SK-N-SH treated with all-trans-retinoic acid at 6 μM for 48 hours (cell line): ENCODE measurements at regions not wholly inside any gene's neighbourhood (a gene's known extent, or its start where the extent isn't known, plus 50 kb on each side); places are given as distances from the start of the nearest gene placed in this dataset.

Experiments
- ATAC-seq: fragments of 200-7000 bp; cut with Tn5 transposase; 3 replicates; pipeline ENCODE4 v1.9.1; 2020; ENCODE audit warnings: mild to moderate bottlenecking, moderate library complexity
- BACH2 ChIP-seq: fragments of 250-450 bp; sonication (Bioruptor Pico); IDR thresholded peaks from 2 replicates; pipeline ENCODE4 v1.9.0; 2021; ENCODE audit warnings: mild to moderate bottlenecking, borderline replicate concordance
- CREB5 ChIP-seq: fragments of 250-450 bp; sonication (Bioruptor Pico); IDR thresholded peaks from 2 replicates; pipeline ENCODE4 v1.5.1; 2020; ENCODE audit warnings: low read depth, mild to moderate bottlenecking, moderate library complexity
- CSDC2 ChIP-seq: fragments of 250-450 bp; sonication (Bioruptor Pico); IDR thresholded peaks from 2 replicates; pipeline ENCODE4 v1.5.0; 2020; ENCODE audit warnings: mild to moderate bottlenecking, moderate library complexity
- CSRNP3 ChIP-seq: fragments of 250-450 bp; sonication (Bioruptor Pico); IDR thresholded peaks from 2 replicates; pipeline ENCODE4 v1.5.1; 2021; ENCODE audit warnings: mild to moderate bottlenecking, moderate library complexity
- ESRRG ChIP-seq: fragments of 250-450 bp; sonication (Bioruptor Pico); IDR thresholded peaks from 2 replicates; pipeline ENCODE4 v1.6.1; 2021; ENCODE audit warnings: mild to moderate bottlenecking
- GLIS3 ChIP-seq: fragments of 250-450 bp; sonication (Bioruptor Pico); IDR thresholded peaks from 2 replicates; pipeline ENCODE4 v1.5.0; 2020; ENCODE audit warnings: mild to moderate bottlenecking, moderate library complexity
- OSR1 ChIP-seq: fragments of 250-450 bp; sonication (Bioruptor Pico); IDR thresholded peaks from 2 replicates; pipeline ENCODE4 v1.8.0; 2022; ENCODE audit warnings: moderate library complexity, mild to moderate bottlenecking, inconsistent platforms
- PATZ1 ChIP-seq: fragments of 250-450 bp; sonication (Bioruptor Pico); IDR thresholded peaks from 2 replicates; pipeline ENCODE4 v1.8.0; 2020; ENCODE audit warnings: mild to moderate bottlenecking, moderate library complexity, borderline replicate concordance
- POU6F1 ChIP-seq: fragments of 250-450 bp; sonication (Bioruptor Pico); IDR thresholded peaks from 2 replicates; pipeline ENCODE4 v1.8.0; 2021; ENCODE audit warnings: low read depth, mild to moderate bottlenecking, moderate library complexity, borderline replicate concordance
- PPARA ChIP-seq: fragments of 250-450 bp; sonication (Bioruptor Pico); IDR thresholded peaks from 2 replicates; pipeline ENCODE4 v1.5.0; 2020; ENCODE audit warnings: mild to moderate bottlenecking, borderline replicate concordance
- RARB ChIP-seq: fragments of 250-450 bp; sonication (Bioruptor Pico); IDR thresholded peaks from 2 replicates; pipeline ENCODE4 v1.8.0; 2021; ENCODE audit warnings: mild to moderate bottlenecking, moderate library complexity
- SNAI2 ChIP-seq: fragments of 250-450 bp; sonication (Bioruptor Pico); IDR thresholded peaks from 2 replicates; pipeline ENCODE4 v1.5.0; 2020; ENCODE audit warnings: mild to moderate bottlenecking, moderate library complexity
- TCF4 ChIP-seq: fragments of 250-450 bp; sonication (Bioruptor Pico); IDR thresholded peaks from 2 replicates; pipeline ENCODE4 v1.8.0; 2021; ENCODE audit warnings: mild to moderate bottlenecking, moderate library complexity, borderline replicate concordance
- TOX ChIP-seq: fragments of 250-450 bp; sonication (Bioruptor Pico); IDR thresholded peaks from 2 replicates; pipeline ENCODE4 v1.8.0; 2021; ENCODE audit warnings: mild to moderate bottlenecking, moderate library complexity, borderline replicate concordance
- TSHZ2 ChIP-seq: fragments of 250-450 bp; sonication (Bioruptor Pico); IDR thresholded peaks from 2 replicates; pipeline ENCODE4 v1.5.0; 2020; ENCODE audit warnings: mild to moderate bottlenecking, moderate library complexity
- ZC3H10 ChIP-seq: fragments of 250-450 bp; sonication (Bioruptor Pico); IDR thresholded peaks from 2 replicates; pipeline ENCODE4 v1.5.1; 2021; ENCODE audit warnings: mild to moderate bottlenecking, moderate library complexity
- ZFP3 ChIP-seq: fragments of 250-450 bp; sonication (Bioruptor Pico); IDR thresholded peaks from 2 replicates; pipeline ENCODE4 v1.5.0; 2020; ENCODE audit warnings: mild to moderate bottlenecking, moderate library complexity
- ZFP30 ChIP-seq: fragments of 450-650 bp; formaldehyde crosslinking; IDR thresholded peaks from 2 replicates; pipeline ENCODE4 v1.5.0; 2022; ENCODE audit warnings: mild to moderate bottlenecking, moderate library complexity
- ZNF565 ChIP-seq: fragments of 450-650 bp; formaldehyde crosslinking; conservative IDR thresholded peaks from 2 replicates; pipeline ENCODE4 v1.5.0; 2020; ENCODE audit warnings: low read depth, mild to moderate bottlenecking, moderate library complexity
- ZNF70 ChIP-seq: fragments of 450-650 bp; formaldehyde crosslinking; IDR thresholded peaks from 2 replicates; pipeline ENCODE4 v1.5.0; 2020; ENCODE audit warnings: mild to moderate bottlenecking, moderate library complexity
- ZNF8 ChIP-seq: fragments of 450-650 bp; formaldehyde crosslinking; IDR thresholded peaks from 2 replicates; pipeline ENCODE4 v1.5.0; 2020; ENCODE audit warnings: mild to moderate bottlenecking, moderate library complexity

GRCh38 chr4:159649237-159649636, 546.4 kb downstream of the RAPGEF2 start:
- no peak for ATAC-seq

GRCh38 chr4:159652871-159653270, 550.0 kb downstream of the RAPGEF2 start:
- no peak for ATAC-seq
- TF ChIP-seq ZFP30 (no peak), ZNF565 (no peak), ZC3H10 (CRISPR knock-in tag) (no peak), ZFP3 (CRISPR knock-in tag) (no peak), ZNF8 (CRISPR knock-in tag) (no peak), POU6F1 (CRISPR knock-in tag) (no peak), CSDC2 (CRISPR knock-in tag) (no peak), RARB (CRISPR knock-in tag) (no peak), GLIS3 (CRISPR knock-in tag) (no peak), ZNF70 (CRISPR knock-in tag) (no peak), SNAI2 (CRISPR knock-in tag) (no peak), OSR1 (CRISPR knock-in tag) (no peak), TOX (no peak), CSRNP3 (CRISPR knock-in tag) (no peak), PATZ1 (no peak), TSHZ2 (CRISPR knock-in tag) (no peak), PPARA (CRISPR knock-in tag) (no peak), TCF4 (CRISPR knock-in tag) (no peak), BACH2 (CRISPR knock-in tag) (no peak)
- TF ChIP-seq, all 23 proteins: peak for 0

More at GRCh38 chr4:159649237-159649636, 546.4 kb downstream of the RAPGEF2 start:
- TF ChIP-seq TOX (no peak), ZNF565 (no peak), ZFP3 (CRISPR knock-in tag) (no peak), CSDC2 (CRISPR knock-in tag) (no peak), ESRRG (CRISPR knock-in tag) (no peak), CREB5 (no peak), TCF4 (CRISPR knock-in tag) (no peak), ZFP30 (no peak), GLIS3 (CRISPR knock-in tag) (no peak), POU6F1 (CRISPR knock-in tag) (no peak)
